BJ (cell line): ENCODE measurements at regions not wholly inside any gene's neighbourhood (a gene's known extent, or its start where the extent isn't known, plus 50 kb on each side); places are given as distances from the start of the nearest gene placed in this dataset.

Experiments
- CTCF ChIA-PET: fragments of 350-600 bp; formaldehyde crosslinking; extraction: SDS; loops from one replicate; lab custom pipeline; 2021; ENCODE audit warnings: antibody characterized with exemption, inconsistent platforms; lab: Yijun Ruan, JAX
- POLR2A ChIA-PET: fragments of 300-600 bp; sonication (Branson Sonifier 250); formaldehyde crosslinking; extraction: SDS; loops from one replicate; lab custom pipeline; 2021; ENCODE audit warnings: antibody characterized with exemption; lab: Charles Lee
- DNase-seq: peaks from one replicate; pipeline ENCODE4 v3.0.0-alpha.2; 2011; ENCODE audit warnings: low read depth
- H3K27me3 ChIP-seq: 2 replicates; pipeline ENCODE4 v1.6.0; 2011; ENCODE audit warnings: low read length; ENCODE audit not compliant: control insufficient read depth, insufficient read depth
- H3K36me3 ChIP-seq: 2 replicates; pipeline ENCODE4 v1.5.1; 2011; ENCODE audit warnings: low read length; ENCODE audit not compliant: control insufficient read depth, insufficient read depth
- H3K4me3 ChIP-seq: 2 replicates; pipeline ENCODE4 v1.5.1; 2011; ENCODE audit warnings: low read depth, mild to moderate bottlenecking, control low read depth, low read length
- TF ChIP-seq, protein P1 (sequence below): IDR thresholded peaks from 2 replicates; pipeline ENCODE4 v1.5.1; 2011; ENCODE audit warnings: low read depth, mild to moderate bottlenecking, control low read depth, inconsistent platforms, low read length, moderate library complexity; ENCODE audit not compliant: insufficient read depth

- CTCF ChIA-PET, result interaction anchor here (1.0 kb wide), 1 partner anchor 9 kb away, joined by 3 read pairs; no protein-coding TSS in a partner anchor
- no peaks in the 10 kb centered on the region for H3K27me3 ChIP-seq
- TF ChIP-seq, protein P1, sequence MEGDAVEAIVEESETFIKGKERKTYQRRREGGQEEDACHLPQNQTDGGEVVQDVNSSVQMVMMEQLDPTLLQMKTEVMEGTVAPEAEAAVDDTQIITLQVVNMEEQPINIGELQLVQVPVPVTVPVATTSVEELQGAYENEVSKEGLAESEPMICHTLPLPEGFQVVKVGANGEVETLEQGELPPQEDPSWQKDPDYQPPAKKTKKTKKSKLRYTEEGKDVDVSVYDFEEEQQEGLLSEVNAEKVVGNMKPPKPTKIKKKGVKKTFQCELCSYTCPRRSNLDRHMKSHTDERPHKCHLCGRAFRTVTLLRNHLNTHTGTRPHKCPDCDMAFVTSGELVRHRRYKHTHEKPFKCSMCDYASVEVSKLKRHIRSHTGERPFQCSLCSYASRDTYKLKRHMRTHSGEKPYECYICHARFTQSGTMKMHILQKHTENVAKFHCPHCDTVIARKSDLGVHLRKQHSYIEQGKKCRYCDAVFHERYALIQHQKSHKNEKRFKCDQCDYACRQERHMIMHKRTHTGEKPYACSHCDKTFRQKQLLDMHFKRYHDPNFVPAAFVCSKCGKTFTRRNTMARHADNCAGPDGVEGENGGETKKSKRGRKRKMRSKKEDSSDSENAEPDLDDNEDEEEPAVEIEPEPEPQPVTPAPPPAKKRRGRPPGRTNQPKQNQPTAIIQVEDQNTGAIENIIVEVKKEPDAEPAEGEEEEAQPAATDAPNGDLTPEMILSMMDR, result no peak
- no peak overlapping the region for H3K4me3 ChIP-seq
- no peaks in the 10 kb centered on the region for H3K36me3 ChIP-seq
- POLR2A ChIA-PET, result no interaction called here
- DNase-seq, result no peak
Measured at GRCh38 chr2:234829074-234829455, 122.8 kb upstream of the SH3BP4 start.

DNA sequence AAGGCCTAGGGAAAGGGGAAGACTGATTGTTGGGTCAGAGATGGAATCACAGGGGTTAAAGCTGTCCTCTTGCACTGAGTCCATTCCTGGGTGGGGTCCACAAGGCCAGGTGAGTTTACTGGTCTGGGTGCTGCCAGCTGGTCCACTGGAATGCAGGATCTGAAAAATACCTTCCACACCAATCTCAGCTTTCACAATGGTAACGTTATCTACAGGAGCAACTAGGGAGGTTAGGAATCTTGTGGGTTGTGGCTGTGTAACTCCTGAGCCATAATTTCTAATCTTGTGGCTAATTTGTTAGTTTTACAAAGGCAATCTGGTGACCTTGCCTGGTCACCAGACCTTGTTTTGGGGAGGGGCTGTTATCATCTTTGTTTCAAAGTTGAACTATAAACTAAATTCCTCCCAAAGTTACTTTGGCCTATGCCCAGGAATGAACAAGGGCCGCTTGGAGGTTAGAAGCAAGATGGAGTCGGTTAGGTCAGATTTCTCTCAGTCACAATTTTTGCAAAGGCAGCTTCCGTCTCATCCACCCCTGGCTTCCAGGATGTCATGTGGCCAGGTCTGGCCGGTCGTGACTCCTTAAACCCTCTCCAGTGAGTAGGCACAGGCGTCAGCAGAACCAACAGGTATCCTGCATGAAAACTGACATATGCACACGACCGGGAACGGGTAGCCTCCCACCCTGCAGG is 123.3 kb upstream of the SH3BP4 start:
- ChIA-PET CTCF (interaction anchor here (1.0 kb wide), 1 partner anchor 9 kb away, joined by 3 read pairs; no protein-coding TSS in a partner anchor), POLR2A (no interaction called here)
- H3K4me3 ChIP-seq, result no peak overlapping the region
- no peaks in the 10 kb centered on the region for H3K36me3 ChIP-seq
- TF ChIP-seq, protein P1, result no peak
- DNase-seq, result no peak
- no peaks in the 10 kb centered on the region for H3K27me3 ChIP-seq

DNA sequence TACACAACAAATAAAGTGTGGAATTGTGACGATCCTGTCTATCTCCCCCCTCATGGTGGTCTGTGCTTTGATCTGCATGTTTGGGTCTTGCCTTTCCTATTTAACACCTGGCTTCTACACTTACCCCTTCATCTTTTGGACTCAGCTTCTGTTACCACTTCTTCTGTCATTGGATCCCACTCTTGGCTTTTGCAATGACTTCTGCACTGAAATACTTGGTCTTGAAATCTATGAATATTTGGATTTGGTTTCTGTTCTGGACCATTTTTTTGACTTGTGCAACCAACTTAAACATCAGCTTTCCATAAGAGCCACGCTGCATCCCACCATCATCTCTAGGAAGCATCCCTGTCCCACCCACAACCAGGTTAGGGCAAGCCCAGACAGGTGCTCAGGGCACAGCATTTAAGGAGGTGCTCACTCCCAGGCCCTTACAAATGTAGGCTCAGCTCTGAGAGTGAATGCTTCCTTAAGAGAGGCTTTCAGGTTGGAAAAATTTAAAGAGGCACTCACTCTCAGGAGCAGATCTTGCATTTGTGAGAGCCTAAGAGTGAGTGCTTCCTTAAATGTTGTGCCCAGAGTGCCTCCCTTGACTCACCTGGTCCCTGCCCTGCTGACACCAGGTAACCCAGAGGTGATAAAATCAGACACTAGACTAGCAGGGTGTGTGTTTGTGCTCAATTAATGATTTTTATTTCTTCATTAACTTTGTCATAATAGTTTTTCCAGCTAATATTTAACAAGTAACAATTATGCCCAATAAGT is 124.5 kb upstream of the SH3BP4 start:
- H3K27me3 ChIP-seq, result no peaks in the 10 kb centered on the region
- TF ChIP-seq, protein P1, result no peak
- DNase-seq, result no peak
- no peak overlapping the region for H3K4me3 ChIP-seq
- POLR2A ChIA-PET, result no interaction called here
- CTCF ChIA-PET, result interaction anchor here (0.5 kb wide), 1 partner anchor 281 kb away, joined by 3 read pairs; no protein-coding TSS in a partner anchor
- H3K36me3 ChIP-seq, result no peaks in the 10 kb centered on the region

GRCh38 chr2:234826681-234827080 is 125.1 kb upstream of the SH3BP4 start:
- Histone ChIP-seq H3K27me3 (no peaks in the 10 kb centered on the region), H3K36me3 (no peaks in the 10 kb centered on the region), H3K4me3 (no peak overlapping the region)
- TF ChIP-seq, protein P1, result no peak
- POLR2A ChIA-PET, result no interaction called here
- CTCF ChIA-PET, result no interaction called here
- DNase-seq, result no peak

DNA sequence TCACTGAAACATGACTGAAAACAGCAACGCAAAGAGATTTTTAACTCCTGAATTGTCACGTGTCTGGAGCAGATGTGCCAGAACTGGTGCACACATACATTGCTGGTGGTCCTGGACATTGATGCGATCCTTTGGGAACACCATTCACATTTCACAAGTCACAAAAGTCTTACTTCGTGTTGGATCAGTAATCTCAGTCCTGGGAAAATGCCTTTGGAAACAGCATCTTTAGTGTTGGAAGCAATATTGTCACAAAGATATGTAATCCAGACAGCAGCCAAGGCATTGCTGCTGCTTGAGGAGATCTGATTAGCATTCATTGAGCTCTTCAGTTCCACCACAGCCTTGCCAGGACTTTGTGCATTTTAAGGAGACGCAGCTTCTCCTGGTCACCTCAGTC is 126.2 kb upstream of the SH3BP4 start:
- ChIA-PET CTCF (interaction anchor here (0.6 kb wide), 1 partner anchor 10 kb away, joined by 3 read pairs; no protein-coding TSS in a partner anchor), POLR2A (no interaction called here)
- DNase-seq, result no peak
- H3K4me3 ChIP-seq, result no peak overlapping the region
- no peaks in the 10 kb centered on the region for H3K27me3 ChIP-seq
- TF ChIP-seq, protein P1, result no peak
- H3K36me3 ChIP-seq, result no peaks in the 10 kb centered on the region
